HEK293T (cell line): ENCODE measurements at regions not wholly inside any gene's neighbourhood (a gene's known extent, or its start where the extent isn't known, plus 50 kb on each side); places are given as distances from the start of the nearest gene placed in this dataset.
A peak's percentile ranks its signal among the peaks of the same experiment; 100 is the strongest.

Experiments used
- ARNT ChIP-seq: fragments of 450-650 bp; IDR thresholded peaks from 2 replicates; pipeline ENCODE4 v1.6.1; 2017; ENCODE audit warnings: mild to moderate bottlenecking
- CTBP1 ChIP-seq: fragments of 450-650 bp; IDR thresholded peaks from 2 replicates; pipeline ENCODE4 v1.6.1; 2016; ENCODE audit warnings: borderline replicate concordance
- FOXA1 ChIP-seq: fragments of 450-650 bp; IDR thresholded peaks from 2 replicates; pipeline ENCODE4 v1.6.1; 2016; ENCODE audit warnings: mild to moderate bottlenecking
- FOXK2 ChIP-seq: fragments of 450-650 bp; IDR thresholded peaks from 2 replicates; pipeline ENCODE4 v1.6.1; 2016; ENCODE audit warnings: mild to moderate bottlenecking
- HDGF ChIP-seq: fragments of 450-650 bp; IDR thresholded peaks from 2 replicates; pipeline ENCODE4 v1.6.1; 2017; ENCODE audit warnings: antibody characterized with exemption, borderline replicate concordance
- L3MBTL2 ChIP-seq: fragments of 450-650 bp; conservative IDR thresholded peaks from 2 replicates; pipeline ENCODE4 v1.6.1; 2016; ENCODE audit warnings: mild to moderate bottlenecking
- LEF1 ChIP-seq: fragments of 450-650 bp; IDR thresholded peaks from 2 replicates; pipeline ENCODE4 v1.6.1; 2017; ENCODE audit warnings: mild to moderate bottlenecking, borderline replicate concordance
- NFRKB ChIP-seq: fragments of 450-650 bp; IDR thresholded peaks from 2 replicates; pipeline ENCODE4 v1.6.1; 2016; ENCODE audit warnings: mild to moderate bottlenecking, moderate library complexity
- SP1 ChIP-seq: fragments of 450-650 bp; IDR thresholded peaks from 2 replicates; pipeline ENCODE4 v1.6.1; 2017
- SUZ12 ChIP-seq: fragments of 450-650 bp; IDR thresholded peaks from 2 replicates; pipeline ENCODE4 v1.6.1; 2016; ENCODE audit warnings: mild to moderate bottlenecking
- ZNF384 ChIP-seq: fragments of 450-650 bp; IDR thresholded peaks from 2 replicates; pipeline ENCODE4 v1.6.1; 2016
- TF ChIP-seq, protein P1 (sequence below): fragments of 450-650 bp; IDR thresholded peaks from 2 replicates; pipeline ENCODE4 v1.6.1; 2016

- TF ChIP-seq SP1, result no peak
- no peak for TF ChIP-seq FOXK2
- TF ChIP-seq SUZ12, result no peak
- TF ChIP-seq ZNF384, result no peak
- no peak for TF ChIP-seq CTBP1
- no peak for TF ChIP-seq FOXA1
- TF ChIP-seq, protein P1, sequence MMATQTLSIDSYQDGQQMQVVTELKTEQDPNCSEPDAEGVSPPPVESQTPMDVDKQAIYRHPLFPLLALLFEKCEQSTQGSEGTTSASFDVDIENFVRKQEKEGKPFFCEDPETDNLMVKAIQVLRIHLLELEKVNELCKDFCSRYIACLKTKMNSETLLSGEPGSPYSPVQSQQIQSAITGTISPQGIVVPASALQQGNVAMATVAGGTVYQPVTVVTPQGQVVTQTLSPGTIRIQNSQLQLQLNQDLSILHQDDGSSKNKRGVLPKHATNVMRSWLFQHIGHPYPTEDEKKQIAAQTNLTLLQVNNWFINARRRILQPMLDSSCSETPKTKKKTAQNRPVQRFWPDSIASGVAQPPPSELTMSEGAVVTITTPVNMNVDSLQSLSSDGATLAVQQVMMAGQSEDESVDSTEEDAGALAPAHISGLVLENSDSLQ, result peak; percentile 84
- no peak for TF ChIP-seq L3MBTL2
- no peak for TF ChIP-seq NFRKB
- no peak for TF ChIP-seq ARNT
- TF ChIP-seq LEF1, result no peak
- TF ChIP-seq HDGF, result no peak
Measured at GRCh38 chr22:35174401-35175038, 82.8 kb upstream of the HMGXB4 start.
